GM21526 (cell line): ENCODE measurements at regions not wholly inside any gene's neighbourhood (a gene's known extent, or its start where the extent isn't known, plus 50 kb on each side); places are given as distances from the start of the nearest gene placed in this dataset.
"Not testable (repeated sequence)": the region's sequence is repeated elsewhere in the genome, so short reads cannot be mapped to it uniquely, and the experiment has no call there.

Experiments
- ATAC-seq: cut with Tn5 transposase; IDR thresholded peaks from one replicate; pipeline ENCODE4 v1.9.1; 2021; ENCODE audit warnings: moderate library complexity; ENCODE audit not compliant: unreplicated experiment, low FRiP score

DNA sequence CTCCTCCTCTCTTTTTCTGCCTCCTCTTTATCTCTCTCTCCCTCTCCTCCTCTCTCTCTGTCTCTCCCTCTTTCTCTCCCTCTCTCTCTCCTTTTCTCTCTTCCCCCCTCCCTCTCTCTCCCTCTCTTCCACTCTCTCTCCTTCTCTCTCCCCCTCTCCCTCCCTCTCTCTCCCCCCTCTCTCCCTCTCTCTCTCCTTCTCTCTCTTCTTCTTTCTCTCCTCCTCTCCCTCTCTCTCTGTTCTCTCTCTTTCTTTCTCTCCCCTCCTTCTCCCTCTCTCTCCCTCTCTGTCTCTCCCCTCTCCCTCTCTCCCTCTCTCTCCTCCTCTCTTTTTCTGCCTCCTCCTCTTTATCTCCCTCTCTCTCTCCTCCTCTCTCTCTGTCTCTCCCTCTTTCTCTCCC, 197.4 kb downstream of the UQCRFS1 start:
- ATAC-seq: no peak

DNA sequence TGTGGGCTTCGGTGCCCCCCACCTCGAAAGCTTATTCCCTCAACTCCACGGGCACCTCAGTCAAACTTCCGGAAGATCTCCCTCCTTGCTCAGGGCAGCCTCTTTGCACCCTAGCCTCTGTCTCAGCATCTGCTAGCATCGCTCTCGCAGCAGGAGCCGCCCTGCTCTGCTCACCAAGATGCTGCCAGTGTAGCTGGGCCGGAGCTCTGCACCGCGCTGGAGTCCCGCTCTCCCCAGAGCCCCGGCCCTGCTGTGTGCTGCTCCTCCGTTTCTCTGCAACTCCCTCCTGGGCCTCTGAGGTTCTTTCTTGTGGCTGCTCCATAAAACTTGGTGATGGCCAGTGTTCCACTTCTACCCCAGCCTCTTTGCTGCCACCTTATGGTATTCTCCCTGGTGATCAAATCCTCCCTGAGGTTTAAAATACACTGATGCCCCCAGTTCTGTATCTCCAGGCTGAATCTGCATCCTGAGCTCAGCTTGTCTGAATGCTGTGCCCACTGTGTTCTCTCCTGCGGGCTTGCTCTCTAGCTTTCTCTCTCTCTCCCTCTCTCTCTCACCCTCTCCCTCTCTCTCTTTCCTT, 198.0 kb downstream of the UQCRFS1 start:
- no peak for ATAC-seq

DNA sequence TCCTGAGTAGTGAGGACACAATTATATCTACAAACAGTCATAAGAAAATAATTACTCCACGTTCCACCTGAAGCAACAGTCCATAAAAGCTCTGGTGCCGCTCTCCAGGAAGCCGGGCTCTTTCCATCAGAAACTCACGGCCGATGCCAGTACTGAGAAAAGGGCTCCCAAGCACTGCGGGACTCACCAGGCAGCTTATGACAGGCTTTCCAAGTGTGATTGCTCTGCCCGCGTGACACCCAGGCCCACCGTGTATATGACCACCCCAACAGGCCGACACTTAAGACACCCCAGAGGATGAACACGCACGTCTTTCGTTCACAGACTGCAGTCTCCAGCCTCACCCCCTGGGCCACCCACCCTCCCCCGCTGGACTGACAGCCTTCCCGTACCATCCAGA, 199.0 kb downstream of the UQCRFS1 start:
- ATAC-seq: no peak

DNA sequence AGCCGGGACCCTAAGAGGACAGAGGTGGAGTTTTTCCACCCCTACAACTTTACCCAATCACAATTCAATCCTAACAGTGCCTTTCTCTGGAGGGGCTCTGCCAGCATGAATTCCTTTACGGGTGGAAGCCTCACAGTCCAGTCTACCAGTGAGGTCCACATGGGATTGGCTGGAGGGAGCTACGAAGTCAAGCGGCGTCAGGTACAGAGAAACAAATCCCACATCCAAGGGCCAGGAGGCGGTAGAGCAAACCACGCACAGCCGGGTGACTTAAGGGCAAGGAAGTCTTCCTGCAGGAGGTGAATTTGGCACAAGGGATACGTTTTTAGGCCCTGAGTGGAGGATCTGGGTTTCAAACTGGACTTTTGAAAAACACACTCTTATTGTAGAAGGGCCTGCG, 199.6 kb downstream of the UQCRFS1 start:
- ATAC-seq: no peak

DNA sequence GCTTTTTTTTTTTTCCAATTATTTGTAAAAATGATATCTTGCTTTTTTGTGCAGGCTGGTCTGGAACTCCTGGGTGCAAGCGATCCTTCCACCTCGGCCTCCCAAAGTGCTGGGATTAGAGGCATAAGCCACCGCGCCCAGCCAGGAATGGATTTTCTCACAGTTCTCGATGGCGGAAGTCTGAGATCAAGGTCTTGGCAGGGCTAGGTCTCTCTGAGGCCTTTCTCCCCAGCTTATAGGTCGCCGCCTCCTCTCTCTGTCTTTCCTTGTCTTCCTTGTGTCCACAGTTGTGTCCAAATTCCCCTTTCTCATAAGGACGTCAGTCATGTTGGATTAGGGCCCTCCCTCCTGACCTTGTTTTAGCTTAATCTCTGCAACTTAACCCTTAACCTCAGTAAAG, 200.5 kb downstream of the UQCRFS1 start:
- ATAC-seq: no peak

DNA sequence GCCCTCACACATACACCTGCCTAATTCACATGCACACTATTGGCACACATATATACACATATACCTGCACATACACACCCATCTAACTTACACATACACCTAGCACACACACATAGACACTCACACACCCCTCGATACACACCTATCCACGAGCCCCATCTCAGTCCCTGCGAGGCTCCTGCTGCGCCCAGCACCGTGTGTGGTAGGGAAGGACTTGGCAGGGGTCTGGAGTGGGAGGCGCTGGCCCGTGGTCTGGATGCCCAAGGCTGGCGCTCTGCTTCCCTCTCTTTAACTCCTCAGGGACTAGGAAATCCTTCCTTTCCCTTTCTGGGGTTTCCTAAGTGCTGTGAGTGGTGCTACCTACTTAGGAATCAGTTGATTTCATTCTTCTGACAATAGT, 202.7 kb downstream of the UQCRFS1 start:
- ATAC-seq: no peak

DNA sequence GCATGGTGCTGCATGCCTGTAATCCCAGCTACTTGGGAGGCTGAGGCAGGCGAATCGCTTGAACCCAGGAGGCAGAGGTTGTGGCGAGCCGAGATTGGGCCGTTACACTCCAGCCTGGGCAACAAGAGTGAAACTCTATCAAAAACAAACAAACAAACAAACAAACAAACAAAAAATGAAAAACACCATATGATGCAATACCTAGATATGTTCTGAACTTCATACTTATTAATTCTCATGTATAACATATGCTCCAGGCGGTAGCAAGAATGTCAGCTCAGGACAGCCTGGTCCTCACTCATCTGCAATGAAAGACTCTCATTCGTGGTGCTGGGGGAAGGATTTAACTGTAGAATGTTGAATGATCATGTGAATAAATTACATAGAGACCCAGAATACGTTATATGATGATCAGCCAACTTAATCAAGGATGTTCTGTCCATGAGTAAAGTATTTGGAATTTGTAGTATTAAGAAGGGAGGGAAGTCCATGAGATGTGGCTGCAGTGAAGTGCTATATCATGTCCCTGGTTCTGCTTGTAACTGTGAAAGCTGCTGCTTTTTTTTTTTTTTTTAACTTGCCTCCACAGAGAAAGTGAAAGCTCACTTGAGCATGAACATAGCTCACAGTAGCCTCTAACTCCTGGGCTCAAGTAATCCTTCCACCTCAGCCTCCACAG, 206.8 kb downstream of the UQCRFS1 start:
- ATAC-seq: no peak

DNA sequence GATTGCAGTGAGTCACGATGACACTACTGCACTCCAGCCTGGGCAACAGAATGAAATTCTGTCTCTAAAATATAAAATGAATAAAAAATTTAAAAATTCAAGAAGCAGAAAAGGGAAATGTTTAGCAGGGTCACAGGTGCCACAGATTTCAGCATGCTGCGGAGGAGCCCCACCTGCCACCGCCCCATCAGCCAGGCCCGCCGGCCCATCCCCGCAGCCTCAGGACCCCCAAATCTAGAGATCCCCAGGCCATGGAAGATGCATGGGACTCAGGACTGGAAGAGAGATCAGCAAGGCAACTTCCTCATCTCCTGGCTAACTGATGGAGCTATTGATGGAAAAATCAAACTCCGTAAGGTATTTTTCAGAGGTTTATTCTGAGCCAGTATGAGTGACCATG, 208.2 kb downstream of the UQCRFS1 start:
- no peak for ATAC-seq

DNA sequence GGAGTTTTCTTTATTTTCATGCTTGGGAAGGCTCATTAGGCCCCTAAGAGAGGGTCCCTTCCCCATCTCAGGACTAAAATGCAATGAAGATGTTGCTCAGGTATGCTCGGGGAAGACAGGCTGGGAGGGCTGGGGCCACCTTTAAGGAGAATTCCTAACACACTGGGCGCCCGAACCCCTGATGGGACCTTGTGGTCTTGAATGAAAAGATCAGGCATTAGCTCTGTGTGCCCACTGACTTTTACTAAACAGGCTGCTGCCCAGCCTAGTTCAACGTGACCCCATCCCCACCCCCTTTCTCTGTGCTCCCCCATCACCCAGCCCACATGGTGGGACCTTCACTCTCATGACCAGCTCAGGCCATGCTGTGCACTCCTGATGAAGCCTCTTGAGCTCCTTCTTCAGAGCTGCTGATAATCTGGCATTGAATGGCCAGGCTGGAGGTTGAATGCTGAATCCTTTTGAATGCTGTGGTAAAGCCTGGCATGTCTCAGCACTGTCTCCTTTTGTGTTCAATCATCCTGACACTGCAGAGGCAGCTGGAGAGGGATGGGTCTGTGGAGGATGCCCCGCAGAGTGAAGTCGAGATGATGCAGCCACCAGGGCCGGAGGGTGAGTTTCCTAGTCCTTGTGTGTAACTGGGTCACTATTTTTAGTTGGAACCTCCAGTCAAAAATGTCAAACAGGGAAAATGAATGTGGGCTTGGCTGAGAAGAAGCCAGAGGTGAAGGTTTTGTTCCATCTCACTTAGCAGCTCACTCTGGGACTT, 209.1 kb downstream of the UQCRFS1 start:
- ATAC-seq: no peak

DNA sequence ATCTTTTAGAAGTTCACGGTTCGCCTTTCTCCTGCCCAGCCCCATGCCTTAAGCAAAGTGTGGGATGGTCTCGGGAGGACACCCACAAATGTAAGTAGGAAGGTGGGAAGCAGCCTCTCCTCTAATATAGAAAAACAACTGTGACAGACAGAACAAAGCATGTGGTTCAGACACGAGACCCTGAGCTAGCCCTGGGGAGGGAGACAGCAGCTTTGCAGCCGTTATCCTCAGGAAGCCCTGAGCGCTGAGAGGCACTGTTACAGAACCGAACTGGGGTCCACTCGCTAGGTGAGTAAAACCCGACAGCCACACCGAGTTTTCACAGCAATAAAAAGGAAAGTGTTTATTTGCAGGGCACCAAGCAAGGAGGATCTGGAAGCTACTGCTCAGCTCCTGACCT, 210.6 kb downstream of the UQCRFS1 start:
- no peak for ATAC-seq

DNA sequence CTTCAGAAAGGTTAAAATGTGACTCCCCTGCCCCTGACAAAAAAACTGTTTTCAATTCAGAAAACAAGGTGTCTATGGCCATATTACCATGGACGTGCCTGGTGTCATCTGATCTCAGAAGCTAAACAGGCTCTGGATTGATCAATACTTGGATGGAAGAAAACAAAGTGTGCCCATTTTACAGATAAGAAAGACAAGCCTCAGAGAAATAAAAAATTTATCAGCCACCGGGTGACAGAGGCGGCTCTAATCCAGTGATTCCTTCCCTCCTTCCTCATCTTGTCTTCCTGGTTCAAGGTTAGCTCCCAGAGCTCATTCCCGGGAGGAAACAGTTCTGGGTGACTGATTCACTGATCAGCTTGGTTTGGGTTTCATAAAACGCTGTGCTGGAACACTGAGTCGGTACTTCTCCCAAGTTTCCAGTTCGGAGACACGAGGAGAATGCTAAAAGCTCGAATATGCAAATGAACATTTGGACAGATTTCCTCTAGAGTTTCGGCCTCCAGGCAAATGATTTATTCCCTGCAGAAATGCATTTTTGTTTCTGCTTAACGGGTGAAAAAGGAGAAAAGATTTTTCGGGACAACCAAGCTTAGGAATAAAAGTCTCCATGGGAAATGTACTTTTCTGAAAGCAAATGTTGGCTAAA, 211.2 kb downstream of the UQCRFS1 start:
- ATAC-seq: no peak

DNA sequence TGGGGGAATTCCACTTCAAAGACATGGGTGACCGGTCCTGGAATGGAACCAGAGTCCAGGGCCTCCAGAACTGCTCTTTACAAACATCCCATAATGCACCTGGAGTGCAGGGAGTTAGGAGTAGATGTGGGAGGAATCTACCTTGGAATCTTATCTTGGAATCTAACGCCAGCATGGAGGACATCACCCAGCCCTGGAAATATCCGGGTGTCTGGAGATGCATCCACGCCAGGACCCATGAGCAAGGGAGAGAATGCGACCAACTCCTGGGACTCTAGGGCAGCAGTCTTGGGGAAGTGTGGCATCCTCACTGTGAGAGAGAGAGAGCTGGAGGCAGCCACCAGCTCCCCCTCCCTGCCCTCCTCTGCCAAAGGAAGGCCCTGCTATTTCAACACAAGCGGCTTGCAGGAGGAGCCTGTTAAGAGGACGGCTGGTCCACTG, 211.8 kb downstream of the UQCRFS1 start:
- ATAC-seq: no peak

DNA sequence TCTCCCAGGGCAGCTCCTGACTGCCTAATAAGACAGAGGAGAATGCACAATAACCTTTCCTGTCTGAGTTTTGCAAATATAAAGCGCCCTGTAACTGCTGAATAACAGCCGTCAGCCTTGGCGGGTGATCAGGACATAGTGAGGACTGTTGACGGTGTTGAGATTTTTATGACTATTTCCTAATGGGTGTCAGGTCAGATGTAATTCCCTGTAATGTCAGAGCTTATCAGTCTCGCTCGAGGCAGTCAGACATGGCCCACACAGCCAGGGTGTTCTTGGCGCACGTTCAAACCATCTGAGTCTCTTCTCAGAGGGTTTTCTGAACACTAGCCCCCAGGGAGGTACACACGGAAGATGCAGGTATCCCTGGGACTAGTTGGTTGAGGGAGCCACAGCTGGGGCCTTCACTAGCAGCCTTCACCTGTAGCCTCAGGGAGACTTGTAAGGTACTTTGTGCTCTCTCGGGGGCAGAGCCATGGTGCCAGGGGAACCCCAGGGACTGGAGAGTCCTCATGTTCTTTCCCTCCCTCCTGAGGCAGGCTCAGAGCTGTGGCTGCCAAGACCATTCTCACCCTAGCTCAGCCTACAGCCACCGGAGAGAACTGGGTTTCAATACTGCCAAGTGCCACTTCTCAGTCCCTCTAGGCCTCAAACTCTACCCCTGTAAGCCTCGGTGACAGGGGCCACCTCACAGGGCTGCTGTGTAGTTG, 213.1 kb downstream of the UQCRFS1 start:
- ATAC-seq: no peak

DNA sequence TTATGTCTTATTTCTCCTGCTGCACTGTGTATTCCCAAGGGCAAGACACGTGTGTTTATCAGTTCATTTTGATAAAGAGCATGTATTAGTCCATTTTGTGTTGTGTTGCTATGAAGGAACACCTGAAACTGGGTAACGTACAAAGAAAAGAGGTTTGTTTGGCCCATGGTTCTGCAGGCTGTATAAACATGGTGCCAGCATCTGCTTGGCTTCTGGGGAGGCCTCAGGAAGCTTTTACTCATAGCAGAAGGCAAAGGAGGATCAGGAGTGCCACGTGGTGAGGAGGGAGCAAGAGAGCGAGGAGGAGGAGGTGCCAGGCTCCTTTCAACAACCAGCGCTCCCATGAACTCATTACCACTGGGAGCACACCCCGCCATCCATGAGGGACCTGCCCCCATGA, 214.0 kb downstream of the UQCRFS1 start:
- ATAC-seq: no peak

DNA sequence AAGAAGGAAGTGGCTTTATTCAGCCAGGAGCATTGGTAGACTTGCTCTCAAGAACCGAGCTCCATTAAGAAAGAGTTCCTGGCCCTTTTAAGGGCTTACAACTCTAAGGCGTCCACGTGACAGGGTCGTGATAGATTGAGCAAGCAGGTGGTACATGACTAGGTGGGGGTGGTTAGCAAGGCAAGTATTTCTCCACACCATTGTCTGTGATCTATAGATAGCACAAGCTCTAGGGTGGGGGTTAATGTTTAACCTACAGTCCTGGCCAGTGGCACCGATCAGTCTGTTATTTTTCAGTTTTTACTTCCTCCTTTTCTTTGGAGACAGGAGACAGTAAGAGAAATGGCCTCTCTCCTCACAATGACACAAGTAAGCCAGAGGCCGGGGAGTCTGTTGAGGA, 215.1 kb downstream of the UQCRFS1 start:
- ATAC-seq: not testable (repeated sequence)

DNA sequence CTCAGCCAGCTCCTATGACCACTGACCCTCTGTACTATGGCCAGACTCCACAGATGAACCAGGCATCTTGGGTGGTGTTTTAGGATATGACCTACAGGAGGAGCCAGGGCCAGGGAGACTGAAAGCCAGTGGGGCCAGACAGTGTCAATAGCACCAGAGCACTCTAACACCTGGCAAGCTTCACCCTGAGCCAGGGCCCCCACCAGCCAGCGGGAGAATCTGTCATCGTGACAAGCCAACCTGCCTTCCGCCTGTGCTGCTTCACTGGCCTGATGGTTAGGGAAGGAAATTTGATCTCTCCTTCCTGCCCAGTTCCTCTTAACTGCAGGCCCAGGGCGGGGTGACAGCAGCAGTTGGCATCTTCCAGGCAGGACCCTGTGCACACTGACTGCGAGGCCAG, 222.4 kb downstream of the UQCRFS1 start:
- ATAC-seq: no peak

DNA sequence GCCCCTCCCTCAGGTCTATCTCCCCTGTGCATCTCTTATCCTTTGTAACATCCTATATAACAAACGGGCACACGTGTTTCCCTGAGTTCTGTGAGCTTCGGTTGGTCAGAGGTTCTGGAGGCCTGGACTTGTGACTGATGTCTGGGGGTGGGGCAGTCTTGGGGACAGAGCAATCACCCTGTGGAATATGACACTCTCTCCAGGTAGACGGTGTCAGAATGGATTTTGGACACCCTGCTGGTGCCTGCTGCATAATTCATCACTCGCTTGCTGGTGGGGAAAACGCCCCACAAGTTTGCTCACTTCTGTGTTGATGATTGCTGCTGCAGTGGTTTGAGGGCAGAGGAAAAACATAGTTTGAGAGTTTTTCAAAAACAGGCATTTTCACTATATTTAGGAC, 223.2 kb downstream of the UQCRFS1 start:
- no peak for ATAC-seq

DNA sequence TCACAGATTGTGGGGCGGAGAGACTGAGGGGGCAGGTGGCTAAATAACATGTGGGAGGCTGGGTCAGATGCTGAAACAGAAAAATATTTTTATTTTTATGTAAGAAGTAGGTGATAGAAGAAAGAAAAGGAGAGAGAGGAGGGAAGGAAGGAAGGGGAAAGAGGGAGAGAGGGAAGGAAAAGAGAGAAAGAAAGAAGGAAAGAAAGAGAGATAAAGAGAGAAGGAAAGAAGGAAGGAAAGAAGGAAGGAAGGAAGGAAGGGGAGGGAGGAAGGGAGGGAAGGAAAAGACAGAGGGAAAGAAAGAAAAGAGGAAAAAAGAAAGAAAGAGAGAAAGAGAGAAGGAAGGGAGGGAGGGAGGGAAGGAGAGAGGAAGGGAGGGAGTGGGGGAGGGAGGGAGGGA, 224.9 kb downstream of the UQCRFS1 start:
- no peak for ATAC-seq

DNA sequence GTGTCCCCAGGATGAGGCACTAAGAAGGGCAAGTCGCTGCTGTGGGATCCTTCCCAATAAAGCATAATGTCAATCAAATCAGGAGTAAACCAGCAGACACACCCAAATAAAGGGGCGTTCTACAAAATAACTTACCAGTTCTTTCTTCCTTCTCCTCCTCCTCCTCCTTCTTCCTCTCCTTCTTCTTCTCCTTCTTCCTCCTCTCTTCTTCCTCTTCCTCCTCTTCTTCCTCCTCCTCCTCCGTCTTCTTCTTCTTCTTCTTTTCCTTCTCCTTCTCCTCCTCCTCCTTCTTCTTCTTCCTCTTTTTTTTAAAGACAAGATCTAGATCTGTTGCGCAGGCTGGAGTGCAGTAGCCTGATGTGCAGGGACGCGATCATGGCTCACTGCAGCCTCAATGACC, 225.8 kb downstream of the UQCRFS1 start:
- ATAC-seq: no peak

DNA sequence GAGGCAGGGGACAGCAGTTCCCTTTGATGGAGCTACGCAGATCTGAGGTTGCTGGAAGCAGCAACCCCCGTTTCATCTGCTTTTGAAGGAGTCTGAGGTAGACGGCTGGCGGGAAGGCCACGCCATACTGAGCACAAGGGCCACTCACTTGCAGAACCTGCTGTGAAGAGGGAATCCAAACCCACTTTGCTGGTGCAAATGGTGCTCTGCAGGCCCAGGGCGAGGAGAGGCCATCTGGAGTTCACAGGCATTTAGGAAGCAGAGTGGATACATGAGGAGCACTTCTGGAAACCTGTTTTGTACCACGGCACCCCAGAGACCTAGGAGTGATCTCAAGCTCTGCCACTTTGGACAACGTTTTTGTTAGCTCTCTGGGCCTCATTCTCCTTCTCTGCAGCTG, 227.8 kb downstream of the UQCRFS1 start:
- ATAC-seq: no peak

DNA sequence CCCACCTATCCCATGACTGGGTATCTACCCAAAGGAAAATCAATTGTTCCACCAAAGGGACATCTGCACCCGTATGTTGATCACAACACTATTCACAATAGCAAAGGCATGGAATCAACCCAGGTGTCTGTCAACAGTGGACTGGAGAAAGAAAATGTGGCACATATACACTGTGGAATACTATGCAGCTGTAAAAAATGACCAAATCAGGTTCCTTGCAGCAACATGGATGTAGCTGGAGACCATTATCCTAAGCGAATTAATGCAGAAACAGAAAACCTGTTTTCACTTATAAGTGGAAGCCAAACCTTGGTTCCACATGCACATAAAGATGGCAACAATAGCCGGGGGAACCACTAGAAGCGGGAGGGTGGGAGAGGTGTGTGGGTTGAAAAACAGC, 228.6 kb downstream of the UQCRFS1 start:
- ATAC-seq: no peak
